Breast epithelium (tissue), 4 donors: ENCODE measurements at regions not wholly inside any gene's neighbourhood (a gene's known extent, or its start where the extent isn't known, plus 50 kb on each side); places are given as distances from the start of the nearest gene placed in this dataset.

Experiments used
- DNase-seq, 2 donors: peaks; one replicate each; pipeline ENCODE4 v3.0.0-alpha.2; 2019; ENCODE audit warnings: low spot score in 2 of 2
- H3K27ac ChIP-seq, 2 donors: fragments of 200-600 bp; sonication (generic) in 1 of 2; one replicate each; pipeline ENCODE4 v1.5.1; 2016 to 2019; ENCODE audit warnings: mild to moderate bottlenecking in 1 of 2
- H3K27me3 ChIP-seq, 2 donors: fragments of 200-600 bp; sonication (generic) in 1 of 2; one replicate each; pipeline versions ENCODE4 v1.5.1 to v1.6.0; 2017 to 2019; ENCODE audit warnings: control low read depth in 1 of 2, mild to moderate bottlenecking in 1 of 2
- H3K36me3 ChIP-seq: fragments of 200-600 bp; one replicate; pipeline ENCODE4 v1.5.1; 2019
- H3K4me1 ChIP-seq, 2 donors: fragments of 200-600 bp; sonication (generic); one replicate each; pipeline ENCODE4 v1.5.1; 2016 to 2019; ENCODE audit warnings: control low read depth in 1 of 2
- H3K4me3 ChIP-seq, 3 donors: fragments of 200-600 bp; sonication (generic); 1 replicate in 2 of 3; 2 replicates in 1 of 3; pipeline ENCODE4 v1.5.1; 2016 to 2019; ENCODE audit warnings: mild to moderate bottlenecking in 3 of 3, moderate library complexity in 2 of 3
- H3K9me3 ChIP-seq, 2 donors: fragments of 200-600 bp; sonication (generic) in 1 of 2; one replicate each; pipeline ENCODE4 v1.5.1; 2016 to 2019; ENCODE audit warnings: control low read depth in 1 of 2
- POLR2A ChIP-seq: fragments of 450-650 bp; IDR thresholded peaks from one replicate; pipeline ENCODE4 v1.6.1; 2016; ENCODE audit warnings: antibody characterized with exemption, mild to moderate bottlenecking, moderate library complexity
- POLR2AphosphoS5 ChIP-seq, 3 donors: sonication (generic); formaldehyde crosslinking; IDR thresholded peaks; one replicate each; pipeline ENCODE4 v1.6.1; 2017; ENCODE audit warnings: antibody characterized with exemption in 3 of 3
- intact Hi-C: fragments of 100-400 bp; cut with DNase I; formaldehyde crosslinking; loops from one replicate; pipeline ENCODE4 v1.15.1; 2023; ENCODE audit warnings: low total_unique reads
- TF ChIP-seq, protein P1 (sequence below), 3 donors: fragments of 450-650 bp; IDR thresholded peaks; one replicate each; pipeline ENCODE4 v1.5.1; 2016 to 2017; ENCODE audit warnings: antibody characterized with exemption in 3 of 3, mild to moderate bottlenecking in 3 of 3, moderate library complexity in 3 of 3

DNA sequence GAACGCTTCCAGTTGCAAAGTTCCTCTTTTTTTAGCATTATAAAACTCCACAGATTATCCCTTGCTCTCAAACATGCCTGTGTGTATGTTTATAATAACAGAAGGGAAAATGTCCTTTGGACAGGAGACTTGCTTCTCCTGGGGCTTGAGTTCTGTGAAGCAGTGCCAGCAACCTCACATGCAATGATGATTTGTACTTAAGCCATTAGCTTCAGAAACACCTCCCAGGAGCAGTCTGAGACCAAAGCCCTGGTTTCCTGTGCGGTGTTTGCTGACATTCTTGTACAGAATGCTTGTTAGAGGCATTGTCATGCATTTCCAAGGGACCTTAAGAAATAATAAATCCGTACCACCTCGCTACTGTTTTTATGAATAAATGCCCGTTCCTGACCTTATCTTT lies 752.8 kb downstream of the CBLN4 start:
- intact Hi-C loops, result no loop called here
- Histone ChIP-seq H3K27ac (no peak overlapping the region), H3K4me3 (no peak overlapping the region), H3K4me1 (no peaks in the 10 kb centered on the region), H3K27me3 (no peaks in the 10 kb centered on the region), H3K36me3 (no peaks in the 10 kb centered on the region), H3K9me3 (no peaks in the 10 kb centered on the region)
- TF ChIP-seq POLR2A, result no peak
- TF ChIP-seq POLR2AphosphoS5 (IDR thresholded peaks at IDR 0.05), result no peak
- TF ChIP-seq, protein P1, sequence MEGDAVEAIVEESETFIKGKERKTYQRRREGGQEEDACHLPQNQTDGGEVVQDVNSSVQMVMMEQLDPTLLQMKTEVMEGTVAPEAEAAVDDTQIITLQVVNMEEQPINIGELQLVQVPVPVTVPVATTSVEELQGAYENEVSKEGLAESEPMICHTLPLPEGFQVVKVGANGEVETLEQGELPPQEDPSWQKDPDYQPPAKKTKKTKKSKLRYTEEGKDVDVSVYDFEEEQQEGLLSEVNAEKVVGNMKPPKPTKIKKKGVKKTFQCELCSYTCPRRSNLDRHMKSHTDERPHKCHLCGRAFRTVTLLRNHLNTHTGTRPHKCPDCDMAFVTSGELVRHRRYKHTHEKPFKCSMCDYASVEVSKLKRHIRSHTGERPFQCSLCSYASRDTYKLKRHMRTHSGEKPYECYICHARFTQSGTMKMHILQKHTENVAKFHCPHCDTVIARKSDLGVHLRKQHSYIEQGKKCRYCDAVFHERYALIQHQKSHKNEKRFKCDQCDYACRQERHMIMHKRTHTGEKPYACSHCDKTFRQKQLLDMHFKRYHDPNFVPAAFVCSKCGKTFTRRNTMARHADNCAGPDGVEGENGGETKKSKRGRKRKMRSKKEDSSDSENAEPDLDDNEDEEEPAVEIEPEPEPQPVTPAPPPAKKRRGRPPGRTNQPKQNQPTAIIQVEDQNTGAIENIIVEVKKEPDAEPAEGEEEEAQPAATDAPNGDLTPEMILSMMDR (IDR thresholded peaks at IDR 0.05), result no peak
- no peak for DNase-seq

DNA sequence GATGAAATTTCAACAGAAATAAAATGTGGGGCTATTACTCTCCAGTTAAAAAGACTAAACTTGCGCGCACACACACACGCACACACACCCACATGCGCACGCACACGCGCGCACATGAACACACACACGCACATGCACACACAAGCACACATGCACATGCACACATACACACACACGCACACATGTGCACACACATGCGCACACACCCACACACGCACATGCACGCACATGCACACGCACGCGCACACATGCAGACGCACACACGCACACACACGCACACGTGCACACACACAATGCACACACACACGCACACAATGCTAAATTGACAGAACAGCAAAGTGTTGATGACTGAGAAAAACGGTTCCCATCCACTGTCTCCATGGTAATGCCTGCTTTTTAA lies 754.1 kb downstream of the CBLN4 start:
- intact Hi-C loops, result no loop called here
- Histone ChIP-seq H3K36me3 (no peaks in the 10 kb centered on the region), H3K27me3 (no peaks in the 10 kb centered on the region), H3K9me3 (no peaks in the 10 kb centered on the region), H3K4me1 (no peaks in the 10 kb centered on the region), H3K27ac (no peak overlapping the region), H3K4me3 (no peak overlapping the region)
- DNase-seq, result no peak
- no peak for TF ChIP-seq POLR2AphosphoS5 (IDR thresholded peaks at IDR 0.05)
- TF ChIP-seq POLR2A, result no peak
- TF ChIP-seq, protein P1 (IDR thresholded peaks at IDR 0.05), result no peak

DNA sequence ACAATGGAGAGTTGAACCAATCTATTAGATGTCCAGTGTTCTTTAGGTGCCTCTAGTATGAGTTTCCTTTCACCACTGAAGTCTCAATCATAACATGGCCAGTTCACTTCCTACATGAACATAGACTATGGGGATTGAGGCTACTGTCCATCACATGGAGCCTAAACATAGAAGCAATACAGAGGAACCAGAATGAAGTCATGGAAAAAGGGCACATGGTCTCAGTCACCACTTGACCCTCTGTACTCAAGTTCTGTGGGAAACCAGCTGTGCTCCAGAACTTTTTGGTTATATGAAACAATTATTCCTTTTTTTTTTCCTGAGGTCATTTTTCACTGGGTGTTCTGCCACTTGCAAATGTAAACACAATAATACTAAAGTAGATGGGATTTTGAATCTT lies 762.5 kb downstream of the CBLN4 start:
- intact Hi-C loops, result no loop called here
- Histone ChIP-seq H3K4me3 (no peak overlapping the region), H3K27ac (no peak overlapping the region), H3K36me3 (no peaks in the 10 kb centered on the region), H3K27me3 (no peaks in the 10 kb centered on the region), H3K9me3 (no peaks in the 10 kb centered on the region), H3K4me1 (no peaks in the 10 kb centered on the region)
- TF ChIP-seq POLR2AphosphoS5 (IDR thresholded peaks at IDR 0.05), result no peak
- no peak for TF ChIP-seq POLR2A
- TF ChIP-seq, protein P1 (IDR thresholded peaks at IDR 0.05), result no peak
- DNase-seq, result no peak

DNA sequence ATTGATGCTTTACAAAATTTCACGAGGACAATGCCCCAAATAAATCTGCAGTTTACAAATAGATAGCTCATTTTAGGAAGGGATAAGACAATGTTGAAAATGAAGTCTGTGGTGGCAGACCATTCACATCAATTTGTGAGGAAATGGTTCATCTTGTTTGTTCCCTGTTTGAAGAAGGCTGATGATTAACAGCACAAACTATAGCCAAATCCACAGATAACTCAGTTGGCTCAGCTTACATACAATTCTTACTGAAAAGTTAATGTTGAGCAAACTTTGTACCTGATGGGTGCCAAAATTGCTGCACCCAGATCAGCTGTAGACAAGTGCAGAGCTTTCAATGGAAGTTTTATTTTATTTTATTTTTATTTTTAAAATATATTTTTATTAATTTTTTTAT lies 763.9 kb downstream of the DOK5 start:
- DNase-seq, result no peak
- Histone ChIP-seq H3K27ac (no peak overlapping the region), H3K4me1 (no peaks in the 10 kb centered on the region), H3K4me3 (no peak overlapping the region), H3K27me3 (no peaks in the 10 kb centered on the region), H3K36me3 (no peaks in the 10 kb centered on the region), H3K9me3 (no peaks in the 10 kb centered on the region)
- TF ChIP-seq POLR2AphosphoS5 (IDR thresholded peaks at IDR 0.05), result no peak
- TF ChIP-seq, protein P1 (IDR thresholded peaks at IDR 0.05), result no peak
- TF ChIP-seq POLR2A, result no peak
- intact Hi-C loops, result no loop called here

DNA sequence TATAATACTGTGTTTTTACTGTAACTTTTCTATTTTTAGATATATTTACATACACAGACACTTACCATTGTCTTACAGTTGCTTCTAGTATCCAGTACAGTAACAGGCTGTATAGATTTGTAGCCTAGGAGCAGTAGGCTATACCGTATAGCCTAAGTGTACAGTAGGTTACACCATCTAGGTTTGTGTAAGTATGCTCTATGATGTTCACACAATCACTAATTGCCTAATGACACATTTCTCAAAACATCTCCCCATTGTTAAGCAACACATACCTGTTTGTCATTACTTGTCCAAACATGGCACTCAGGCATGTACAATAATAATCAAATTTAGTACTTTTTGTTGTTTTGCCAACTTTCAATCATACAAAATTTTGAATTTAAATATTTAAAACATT lies 757.3 kb downstream of the DOK5 start:
- no peaks in the 10 kb centered on the region for H3K4me1 ChIP-seq
- H3K27ac ChIP-seq, result no peak overlapping the region
- H3K9me3 ChIP-seq, result no peaks in the 10 kb centered on the region
- no peak for DNase-seq
- no peaks in the 10 kb centered on the region for H3K27me3 ChIP-seq
- no peak overlapping the region for H3K4me3 ChIP-seq
- H3K36me3 ChIP-seq, result no peaks in the 10 kb centered on the region
- intact Hi-C loops, result no loop called here
- TF ChIP-seq POLR2A (no peak), POLR2AphosphoS5 (IDR thresholded peaks at IDR 0.05) (no peak)
- TF ChIP-seq, protein P1 (IDR thresholded peaks at IDR 0.05), result no peak
